Gastroesophageal sphincter (tissue), 3 donors: ENCODE measurements at regions not wholly inside any gene's neighbourhood (a gene's known extent, or its start where the extent isn't known, plus 50 kb on each side); places are given as distances from the start of the nearest gene placed in this dataset.

Experiments
- CTCF ChIP-seq, 4 experiments: fragments of 200-600 bp in 2 of 4; fragments of 450-650 bp in 2 of 4; sonication (generic) in 1 of 4; IDR thresholded peaks; one replicate each; pipeline ENCODE4 v1.5.1; 2017 to 2019; ENCODE audit warnings: antibody characterized with exemption in 4 of 4, mild to moderate bottlenecking in 2 of 4, moderate library complexity in 2 of 4
- EP300 ChIP-seq: sonication (generic); formaldehyde crosslinking; IDR thresholded peaks from one replicate; pipeline ENCODE4 v1.6.1; 2017; ENCODE audit warnings: antibody characterized with exemption, mild to moderate bottlenecking

- TF ChIP-seq EP300 (no peak), CTCF (IDR thresholded peaks at IDR 0.05) (no peak)
Observed at GRCh38 chr20:19047040-19047950, 165.1 kb upstream of the SLC24A3 start.
